Stomach (tissue), 8 donors: ENCODE measurements at regions not wholly inside any gene's neighbourhood (a gene's known extent, or its start where the extent isn't known, plus 50 kb on each side); places are given as distances from the start of the nearest gene placed in this dataset.

Experiments
- DNase-seq, 2 donors: peaks; one replicate each; pipeline versions ENCODE4 v3.0.0 to v3.0.0-alpha.2; 2013 to 2019
- H3K27ac ChIP-seq, 5 donors: fragments of 200-600 bp in 4 of 5; sonication (generic) in 4 of 5; one replicate each; pipeline ENCODE4 v1.5.1; 2013 to 2019; ENCODE audit warnings: mild to moderate bottlenecking in 1 of 5, moderate library complexity in 1 of 5
- H3K27me3 ChIP-seq, 3 donors: fragments of 200-600 bp; sonication (generic); one replicate each; pipeline ENCODE4 v1.5.1; 2017 to 2019; ENCODE audit warnings: mixed run types in 1 of 3
- H3K36me3 ChIP-seq, 4 donors: fragments of 200-600 bp; sonication (generic); 1 replicate in 3 of 4; 2 replicates in 1 of 4; pipeline ENCODE4 v1.5.1; 2016 to 2019
- H3K4me1 ChIP-seq, 4 donors: fragments of 200-600 bp; sonication (generic); one replicate each; pipeline ENCODE4 v1.5.1; 2016 to 2019
- H3K4me3 ChIP-seq, 4 donors: fragments of 200-600 bp; sonication (generic) in 3 of 4; one replicate each; pipeline ENCODE4 v1.5.1; 2016 to 2019; ENCODE audit warnings: mild to moderate bottlenecking in 1 of 4
- H3K9me3 ChIP-seq, 4 donors: fragments of 200-600 bp; sonication (generic); one replicate each; pipeline ENCODE4 v1.5.1; 2016 to 2019
- CTCF ChIP-seq, 7 experiments: fragments of 450-650 bp in 4 of 7; fragments of 200-600 bp in 3 of 7; sonication (generic) in 3 of 7; IDR thresholded peaks; one replicate each; pipeline ENCODE4 v1.5.1; 2016 to 2019; ENCODE audit warnings: antibody characterized with exemption in 7 of 7, control low read depth in 2 of 7, mild to moderate bottlenecking in 1 of 7
- EP300 ChIP-seq: sonication (generic); formaldehyde crosslinking; IDR thresholded peaks from one replicate; pipeline ENCODE4 v1.6.1; 2017; ENCODE audit warnings: antibody characterized with exemption
- POLR2A ChIP-seq, 4 donors: fragments of 450-650 bp; IDR thresholded peaks; one replicate each; pipeline ENCODE4 v1.6.1; 2016; ENCODE audit warnings: antibody characterized with exemption in 4 of 4, control low read depth in 2 of 4, mild to moderate bottlenecking in 1 of 4, moderate library complexity in 1 of 4
- POLR2AphosphoS5 ChIP-seq, 3 donors: sonication (generic); formaldehyde crosslinking; IDR thresholded peaks; one replicate each; pipeline ENCODE4 v1.6.1; 2016; ENCODE audit warnings: antibody characterized with exemption in 3 of 3
- whole genome bisulfite sequencing, 5 donors: extraction: QIAGEN DNeasy Blood & Tissue Kit in 3 of 5; methylation state at CpG; one replicate each; pipeline versions ENCODE4 v1.1.5 to v1.1.7; 2013 to 2018; 5-methylcytosine and 5-hydroxymethylcytosine counted together
- intact Hi-C: fragments of 100-400 bp; cut with DNase I; formaldehyde crosslinking; loops from one replicate; pipeline ENCODE4 v1.15.1; 2023; ENCODE audit warnings: low total_unique reads
- donor health status: healthy with polysubstance abuse.
- donor health status: Bipolar disorder and iron deficiency.
- donor health status: healthy.

GRCh38 chr4:181860668-181861067 is 382.5 kb upstream of the TENM3 start:
- intact Hi-C loops = no loop called here
- Histone ChIP-seq H3K27me3 (no peaks in the 10 kb centered on the region), H3K27ac (no peak overlapping the region), H3K4me3 (no peak overlapping the region), H3K36me3 (no peaks in the 10 kb centered on the region), H3K9me3 (no peaks in the 10 kb centered on the region), H3K4me1 (peaks cover 0 to 7% (median 0%) of the 10 kb centered on the region in 4 donors)
- WGBS, 5 donors = 78 to 81% (median 80%) methylated on average over 4 of the region's 4 CpGs
- DNase-seq = no peak
- TF ChIP-seq POLR2A (IDR thresholded peaks at IDR 0.05) (no peak), CTCF (IDR thresholded peaks at IDR 0.05) (no peak), POLR2AphosphoS5 (IDR thresholded peaks at IDR 0.05) (no peak), EP300 (no peak)

GRCh38 chr4:181863856-181864255 is 379.3 kb upstream of the TENM3 start:
- Histone ChIP-seq H3K27ac (no peak overlapping the region), H3K27me3 (no peaks in the 10 kb centered on the region), H3K36me3 (no peaks in the 10 kb centered on the region), H3K4me3 (no peak overlapping the region), H3K4me1 (peaks cover 0 to 7% (median 0%) of the 10 kb centered on the region in 4 donors), H3K9me3 (no peaks in the 10 kb centered on the region)
- 74 to 88% (median 77%) methylated on average over 3 of the region's 3 CpGs for WGBS, 5 donors
- TF ChIP-seq CTCF (IDR thresholded peaks at IDR 0.05) = no peak
- TF ChIP-seq POLR2A (IDR thresholded peaks at IDR 0.05) = no peak
- TF ChIP-seq POLR2AphosphoS5 (IDR thresholded peaks at IDR 0.05) = no peak
- no peak for TF ChIP-seq EP300
- intact Hi-C loops = no loop called here
- DNase-seq = no peak

GRCh38 chr4:181870326-181870725 is 372.9 kb upstream of the TENM3 start:
- H3K27ac ChIP-seq = no peak overlapping the region
- no peaks in the 10 kb centered on the region for H3K9me3 ChIP-seq
- H3K36me3 ChIP-seq = no peaks in the 10 kb centered on the region
- H3K27me3 ChIP-seq = no peaks in the 10 kb centered on the region
- H3K4me1 ChIP-seq = no peaks in the 10 kb centered on the region
- no peak overlapping the region for H3K4me3 ChIP-seq
- intact Hi-C loops = no loop called here
- 32 to 58% (median 55%) methylated on average over 1 of the region's 1 CpG for WGBS, 5 donors
- no peak for DNase-seq
- no peak for TF ChIP-seq CTCF (IDR thresholded peaks at IDR 0.05)
- TF ChIP-seq POLR2A (IDR thresholded peaks at IDR 0.05) = no peak
- no peak for TF ChIP-seq POLR2AphosphoS5 (IDR thresholded peaks at IDR 0.05)
- no peak for TF ChIP-seq EP300

GRCh38 chr4:181874602-181875001 is 368.6 kb upstream of the TENM3 start:
- H3K27me3 ChIP-seq = no peaks in the 10 kb centered on the region
- DNase-seq = no peak
- no peak overlapping the region for H3K27ac ChIP-seq
- intact Hi-C loops = no loop called here
- TF ChIP-seq POLR2A (IDR thresholded peaks at IDR 0.05) (no peak), CTCF (IDR thresholded peaks at IDR 0.05) (no peak), POLR2AphosphoS5 (IDR thresholded peaks at IDR 0.05) (no peak), EP300 (no peak)
- no peak overlapping the region for H3K4me3 ChIP-seq
- 51 to 69% (median 53%) methylated on average over 5 of the region's 5 CpGs for WGBS, 5 donors
- H3K36me3 ChIP-seq = no peaks in the 10 kb centered on the region
- H3K9me3 ChIP-seq = no peaks in the 10 kb centered on the region
- H3K4me1 ChIP-seq = no peaks in the 10 kb centered on the region
